Fibroblast of lung (primary cell): ENCODE measurements at regions not wholly inside any gene's neighbourhood (a gene's known extent, or its start where the extent isn't known, plus 50 kb on each side); places are given as distances from the start of the nearest gene placed in this dataset.

Experiments used
- EZH2 ChIP-seq: IDR thresholded peaks from 2 replicates; pipeline ENCODE4 v1.5.1; 2012; ENCODE audit warnings: low read length, control low read depth, mild to moderate bottlenecking; ENCODE audit errors: missing control alignments
- TF ChIP-seq, protein P1 (sequence below), 2 donors: IDR thresholded peaks in 1 of 2; conservative IDR thresholded peaks in 1 of 2; 1 replicate in 1 of 2; 2 replicates in 1 of 2; pipeline ENCODE4 v1.5.1; 2011 to 2012; ENCODE audit warnings: low read length in 2 of 2, control low read depth in 1 of 2, inconsistent platforms in 1 of 2, low read depth in 1 of 2, mild to moderate bottlenecking in 1 of 2

DNA sequence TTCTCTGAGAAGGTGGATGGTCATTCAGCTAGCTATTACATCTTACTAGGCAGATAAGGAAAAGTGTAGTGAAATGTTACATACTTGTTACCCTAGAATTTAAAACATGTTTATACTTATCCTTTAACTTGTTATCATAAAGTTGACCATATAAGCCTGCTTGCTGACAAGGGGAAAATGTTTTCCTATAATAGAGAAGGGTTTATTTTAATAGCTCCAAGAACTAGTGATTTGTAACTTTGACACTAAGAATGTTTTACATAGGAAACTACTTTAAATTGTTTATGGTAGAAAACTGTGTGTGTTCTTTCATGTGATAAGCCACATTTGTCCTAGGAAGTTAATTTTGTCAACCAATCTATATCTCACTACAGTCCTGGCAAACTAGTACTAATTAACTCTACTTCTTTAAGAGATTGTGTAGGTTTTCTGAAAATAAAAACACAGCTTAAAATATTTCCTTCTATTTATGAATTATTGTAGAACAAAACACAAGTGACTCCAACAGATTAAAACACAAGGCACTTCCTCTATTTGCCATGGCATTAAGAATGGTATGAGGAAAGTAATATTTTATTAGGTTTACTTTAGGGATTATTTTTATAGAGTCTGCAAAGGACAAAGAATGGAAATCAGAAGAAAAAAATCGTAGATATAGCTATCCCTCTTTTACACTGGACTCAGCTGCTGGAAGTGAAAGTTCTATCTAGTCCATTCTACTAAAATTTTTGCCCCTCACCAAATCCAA, 233.3 kb upstream of the NBEA start:
- TF ChIP-seq, protein P1, sequence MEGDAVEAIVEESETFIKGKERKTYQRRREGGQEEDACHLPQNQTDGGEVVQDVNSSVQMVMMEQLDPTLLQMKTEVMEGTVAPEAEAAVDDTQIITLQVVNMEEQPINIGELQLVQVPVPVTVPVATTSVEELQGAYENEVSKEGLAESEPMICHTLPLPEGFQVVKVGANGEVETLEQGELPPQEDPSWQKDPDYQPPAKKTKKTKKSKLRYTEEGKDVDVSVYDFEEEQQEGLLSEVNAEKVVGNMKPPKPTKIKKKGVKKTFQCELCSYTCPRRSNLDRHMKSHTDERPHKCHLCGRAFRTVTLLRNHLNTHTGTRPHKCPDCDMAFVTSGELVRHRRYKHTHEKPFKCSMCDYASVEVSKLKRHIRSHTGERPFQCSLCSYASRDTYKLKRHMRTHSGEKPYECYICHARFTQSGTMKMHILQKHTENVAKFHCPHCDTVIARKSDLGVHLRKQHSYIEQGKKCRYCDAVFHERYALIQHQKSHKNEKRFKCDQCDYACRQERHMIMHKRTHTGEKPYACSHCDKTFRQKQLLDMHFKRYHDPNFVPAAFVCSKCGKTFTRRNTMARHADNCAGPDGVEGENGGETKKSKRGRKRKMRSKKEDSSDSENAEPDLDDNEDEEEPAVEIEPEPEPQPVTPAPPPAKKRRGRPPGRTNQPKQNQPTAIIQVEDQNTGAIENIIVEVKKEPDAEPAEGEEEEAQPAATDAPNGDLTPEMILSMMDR (conservative IDR thresholded peaks at IDR 0.05 in 1 of 2, IDR thresholded peaks at IDR 0.05 in 1 of 2; ENCODE audit: low read depth in 1 of 2, low read length in 2 of 2), result no peak
- no peak for TF ChIP-seq EZH2
